Lung (tissue), 11 donors: ENCODE measurements at regions not wholly inside any gene's neighbourhood (a gene's known extent, or its start where the extent isn't known, plus 50 kb on each side); places are given as distances from the start of the nearest gene placed in this dataset.
"Not testable (repeated sequence)": the region's sequence is repeated elsewhere in the genome, so short reads cannot be mapped to it uniquely, and the experiment has no call there.

Experiments used
- ATAC-seq: fragments of 200-7000 bp; cut with Tn5 transposase; one replicate; pipeline ENCODE4 v1.9.1; 2020; ENCODE audit warnings: moderate number of reproducible peaks; ENCODE audit not compliant: insufficient read depth, low FRiP score
- DNase-seq, 3 donors: peaks; one replicate each; pipeline ENCODE4 v3.0.0-alpha.2; 2013 to 2017
- H3K27ac ChIP-seq, 2 donors: one replicate each; pipeline ENCODE4 v1.5.1; 2013; ENCODE audit warnings: mild to moderate bottlenecking in 2 of 2, moderate library complexity in 2 of 2, control low read depth in 1 of 2, inconsistent platforms in 1 of 2, low read depth in 1 of 2, low read length in 1 of 2
- H3K27me3 ChIP-seq, 3 donors: one replicate each; pipeline ENCODE4 v1.5.1; 2013; ENCODE audit warnings: low read length in 2 of 3; ENCODE audit not compliant: control insufficient read depth in 3 of 3, insufficient read depth in 3 of 3
- H3K36me3 ChIP-seq, 4 donors: one replicate each; pipeline ENCODE4 v1.5.1; 2013; ENCODE audit warnings: low read length in 4 of 4, mild to moderate bottlenecking in 1 of 4, moderate library complexity in 1 of 4; ENCODE audit not compliant: control insufficient read depth in 4 of 4, insufficient read depth in 4 of 4
- H3K4me1 ChIP-seq, 5 donors: one replicate each; pipeline ENCODE4 v1.5.1; 2013; ENCODE audit warnings: low read length in 5 of 5, mild to moderate bottlenecking in 2 of 5, moderate library complexity in 1 of 5; ENCODE audit not compliant: control insufficient read depth in 5 of 5, insufficient read depth in 5 of 5
- H3K4me3 ChIP-seq: one replicate; pipeline ENCODE4 v1.5.1; 2013; ENCODE audit warnings: mild to moderate bottlenecking, control low read depth, moderate library complexity
- H3K9ac ChIP-seq, 2 donors: one replicate each; pipeline ENCODE4 v1.5.1; 2013; ENCODE audit warnings: low read length in 2 of 2, control low read depth in 1 of 2; ENCODE audit not compliant: insufficient read depth in 1 of 2
- H3K9me3 ChIP-seq, 4 donors: one replicate each; pipeline ENCODE4 v1.5.1; 2013; ENCODE audit warnings: low read length in 3 of 4, mild to moderate bottlenecking in 1 of 4, moderate library complexity in 1 of 4; ENCODE audit not compliant: control insufficient read depth in 4 of 4, insufficient read depth in 3 of 4
- CTCF ChIP-seq: IDR thresholded peaks from 2 replicates; pipeline ENCODE4 v1.5.1; 2012; ENCODE audit warnings: mild to moderate bottlenecking; ENCODE audit errors: control extremely low read depth, extremely low read depth
- WGBS, 2 donors: extraction: QIAGEN DNeasy Blood & Tissue Kit; methylation state at CpG; one replicate each; pipeline ENCODE4 v1.1.7; 2013; 5-methylcytosine and 5-hydroxymethylcytosine counted together
- donor health status: control.
- donor health status: control.
- donor health status: Bipolar disorder and iron deficiency.
- donor health status: healthy.
- donor health status: DM: yes; HTN: yes; CAD: no.

GRCh38 chr6:145110109-145110508, 625.2 kb downstream of the EPM2A start:
- H3K4me3 ChIP-seq, result no peak overlapping the region
- no peak for DNase-seq
- no peak overlapping the region for H3K9ac ChIP-seq
- H3K27me3 ChIP-seq, result no peaks in the 10 kb centered on the region
- no peak for TF ChIP-seq CTCF
- no peak for ATAC-seq
- no peaks in the 10 kb centered on the region for H3K4me1 ChIP-seq
- H3K36me3 ChIP-seq, result no peaks in the 10 kb centered on the region
- H3K9me3 ChIP-seq, result no peaks in the 10 kb centered on the region
- WGBS, 2 donors, result 83 to 100% methylated on average over 1 of the region's 1 CpG
- no peak overlapping the region for H3K27ac ChIP-seq

GRCh38 chr6:145111407-145111806, 623.9 kb downstream of the EPM2A start:
- not testable (repeated sequence) for H3K4me1 ChIP-seq, H3K4me3 ChIP-seq, H3K9ac ChIP-seq, H3K27ac ChIP-seq, H3K27me3 ChIP-seq, H3K36me3 ChIP-seq, H3K9me3 ChIP-seq, DNase-seq, ATAC-seq
- WGBS, 2 donors, result 88 to 95% methylated on average over 2 of the region's 2 CpGs

GRCh38 chr6:145112711-145113148, 622.6 kb downstream of the EPM2A start:
- DNase-seq (no peak), ATAC-seq (no peak)
- no peaks in the 10 kb centered on the region for H3K27me3 ChIP-seq
- 87 to 93% methylated on average over 7 of the region's 7 CpGs for WGBS, 2 donors
- no peak overlapping the region for H3K9ac ChIP-seq
- no peak overlapping the region for H3K4me3 ChIP-seq
- no peaks in the 10 kb centered on the region for H3K36me3 ChIP-seq
- H3K27ac ChIP-seq, result no peak overlapping the region
- no peaks in the 10 kb centered on the region for H3K9me3 ChIP-seq
- no peak for TF ChIP-seq CTCF
- H3K4me1 ChIP-seq, result peaks cover 0 to 2% (median 0%) of the 10 kb centered on the region in 5 donors

GRCh38 chr6:145115638-145116037, 619.7 kb downstream of the EPM2A start:
- H3K9me3 ChIP-seq, result no peaks in the 10 kb centered on the region
- H3K9ac ChIP-seq, result no peak overlapping the region
- H3K27ac ChIP-seq, result no peak overlapping the region
- DNase-seq, result no peak
- no peak for ATAC-seq
- no peak overlapping the region for H3K4me3 ChIP-seq
- no peaks in the 10 kb centered on the region for H3K36me3 ChIP-seq
- no peak for TF ChIP-seq CTCF
- H3K4me1 ChIP-seq, result peaks cover 0 to 5% (median 0%) of the 10 kb centered on the region in 5 donors
- no peaks in the 10 kb centered on the region for H3K27me3 ChIP-seq
